Hepatocyte (in vitro differentiated cells): ENCODE measurements at regions not wholly inside any gene's neighbourhood (a gene's known extent, or its start where the extent isn't known, plus 50 kb on each side); places are given as distances from the start of the nearest gene placed in this dataset.
A peak's percentile ranks its signal among the peaks of the same experiment; 100 is the strongest.

Experiments
- DNase-seq: peaks from one replicate; pipeline ENCODE4 v3.0.0-alpha.2; 2016; ENCODE audit warnings: low spot score
- H2AFZ ChIP-seq: fragments of 200-600 bp; sonication (generic); 2 replicates; pipeline ENCODE4 v1.6.0; 2016; ENCODE audit warnings: antibody characterized with exemption, mild to moderate bottlenecking
- H3K27ac ChIP-seq: fragments of 200-600 bp; sonication (generic); 2 replicates; pipeline ENCODE4 v1.5.1; 2016; ENCODE audit warnings: mild to moderate bottlenecking
- H3K27me3 ChIP-seq: fragments of 200-600 bp; sonication (generic); 2 replicates; pipeline ENCODE4 v1.6.1; 2016
- H3K36me3 ChIP-seq: fragments of 200-600 bp; sonication (generic); replicated peaks from 2 replicates; pipeline ENCODE4 v1.5.1; 2016; ENCODE audit warnings: low read depth; ENCODE audit not compliant: insufficient read depth
- H3K4me1 ChIP-seq: fragments of 200-600 bp; sonication (generic); 2 replicates; pipeline ENCODE4 v1.5.1; 2016; ENCODE audit warnings: mild to moderate bottlenecking, moderate library complexity; ENCODE audit not compliant: insufficient read depth
- H3K4me2 ChIP-seq: fragments of 200-600 bp; sonication (generic); 2 replicates; pipeline ENCODE4 v1.6.0; 2016
- H3K4me3 ChIP-seq: fragments of 200-600 bp; sonication (generic); 2 replicates; pipeline ENCODE4 v1.5.1; 2016; ENCODE audit warnings: mild to moderate bottlenecking
- H3K79me2 ChIP-seq: fragments of 200-600 bp; sonication (generic); 2 replicates; pipeline ENCODE4 v1.6.0; 2017; ENCODE audit warnings: mild to moderate bottlenecking
- H3K9me2 ChIP-seq: fragments of 200-600 bp; sonication (generic); replicated peaks from 2 replicates; pipeline ENCODE4 v1.6.0; 2017; ENCODE audit warnings: mild to moderate bottlenecking; ENCODE audit not compliant: insufficient read depth
- H3K9me3 ChIP-seq: fragments of 200-600 bp; sonication (generic); 2 replicates; pipeline ENCODE4 v1.5.1; 2016; ENCODE audit warnings: low read depth, mild to moderate bottlenecking
- H4K20me1 ChIP-seq: fragments of 200-600 bp; sonication (generic); 2 replicates; pipeline ENCODE4 v1.6.0; 2016; ENCODE audit warnings: mild to moderate bottlenecking; ENCODE audit not compliant: insufficient read depth, poor library complexity, severe bottlenecking
- CTCF ChIP-seq: fragments of 200-600 bp; sonication (generic); IDR thresholded peaks from 2 replicates; pipeline ENCODE4 v1.5.1; 2016; ENCODE audit warnings: antibody characterized with exemption, mild to moderate bottlenecking; ENCODE audit not compliant: poor library complexity
- EZH2 ChIP-seq: fragments of 200-600 bp; sonication (generic); IDR thresholded peaks from 2 replicates; pipeline ENCODE4 v1.6.1; 2016; ENCODE audit warnings: antibody characterized with exemption, mild to moderate bottlenecking, borderline replicate concordance
- EZH2phosphoT487 ChIP-seq: fragments of 200-600 bp; sonication (generic); IDR thresholded peaks from one replicate; pipeline ENCODE4 v1.6.1; 2018; ENCODE audit warnings: antibody characterized with exemption, mild to moderate bottlenecking, low read depth, moderate library complexity; ENCODE audit not compliant: unreplicated experiment, severe bottlenecking
- WGBS: methylation state at CpG from one replicate; pipeline ENCODE4 v1.1.6; 2016; ENCODE audit warnings: low lambda C conversion rate; ENCODE audit errors: missing lambda C conversion rate; 5-methylcytosine and 5-hydroxymethylcytosine counted together

GRCh38 chr2:18659915-18660314 lies 70.5 kb upstream of the NT5C1B start:
- WGBS, result 56% methylated on average over 1 of the region's 1 CpG
- no peak for DNase-seq
- H4K20me1 ChIP-seq, result no peaks in the 10 kb centered on the region

GRCh38 chr2:18656048-18656447 lies 66.7 kb upstream of the NT5C1B start:
- no peak overlapping the region for H3K4me2 ChIP-seq
- no peak for TF ChIP-seq CTCF
- no peak for TF ChIP-seq EZH2
- TF ChIP-seq EZH2phosphoT487, result no peak
- H3K4me1 ChIP-seq, result peaks cover 4% of the 10 kb centered on the region
- whole genome bisulfite sequencing, result 85% methylated on average over 2 of the region's 2 CpGs
- no peaks in the 10 kb centered on the region for H3K9me2 ChIP-seq
- no peaks in the 10 kb centered on the region for H4K20me1 ChIP-seq
- H3K4me3 ChIP-seq, result no peak overlapping the region
- H2AFZ ChIP-seq, result no peak overlapping the region
- DNase-seq, result no peak
- H3K9me3 ChIP-seq, result no peaks in the 10 kb centered on the region
- H3K79me2 ChIP-seq, result no peaks in the 10 kb centered on the region
- H3K36me3 ChIP-seq, result no peaks in the 10 kb centered on the region
- H3K27ac ChIP-seq, result no peak overlapping the region
- H3K27me3 ChIP-seq, result no peaks in the 10 kb centered on the region

More at GRCh38 chr2:18659915-18660314, 70.5 kb upstream of the NT5C1B start:
- Histone ChIP-seq H3K36me3 (no peaks in the 10 kb centered on the region), H3K27ac (no peak overlapping the region), H3K4me3 (no peak overlapping the region), H3K79me2 (no peaks in the 10 kb centered on the region), H3K4me2 (no peak overlapping the region), H3K9me2 (no peaks in the 10 kb centered on the region), H2AFZ (no peak overlapping the region), H3K4me1 (peaks cover 4% of the 10 kb centered on the region), H3K9me3 (no peaks in the 10 kb centered on the region), H3K27me3 (no peaks in the 10 kb centered on the region)
- TF ChIP-seq EZH2phosphoT487, result no peak
- TF ChIP-seq CTCF, result no peak
- no peak for TF ChIP-seq EZH2

- Histone ChIP-seq H3K27me3 (no peaks in the 10 kb centered on the region), H3K9me3 (no peaks in the 10 kb centered on the region)
- DNase-seq, result no peak
Observed at GRCh38 chr2:18651842-18652774, 62.7 kb upstream of the NT5C1B start.

More at GRCh38 chr2:18651842-18652774, 62.7 kb upstream of the NT5C1B start:
- no peaks in the 10 kb centered on the region for H3K79me2 ChIP-seq
- H3K27ac ChIP-seq, result peak overlapping the region; percentile 47
- no peaks in the 10 kb centered on the region for H4K20me1 ChIP-seq
- peaks cover 4% of the 10 kb centered on the region for H3K4me1 ChIP-seq
- no peaks in the 10 kb centered on the region for H3K9me2 ChIP-seq
- H3K4me2 ChIP-seq, result no peak overlapping the region
- TF ChIP-seq EZH2phosphoT487 (no peak), CTCF (no peak), EZH2 (no peak)
- no peak overlapping the region for H3K4me3 ChIP-seq
- H3K36me3 ChIP-seq, result no peaks in the 10 kb centered on the region
- H2AFZ ChIP-seq, result no peak overlapping the region
- 51% methylated on average over 3 of the region's 3 CpGs for WGBS
